GM18873 (cell line): ENCODE measurements at regions not wholly inside any gene's neighbourhood (a gene's known extent, or its start where the extent isn't known, plus 50 kb on each side); places are given as distances from the start of the nearest gene placed in this dataset.

ENCODE experiments used
- ATAC-seq: cut with Tn5 transposase; IDR thresholded peaks from one replicate; pipeline ENCODE4 v1.9.1; 2021; ENCODE audit warnings: mild to moderate bottlenecking, moderate library complexity, moderate number of reproducible peaks; ENCODE audit not compliant: unreplicated experiment, low FRiP score

- ATAC-seq, result no peak
These were observed 99.0 kb upstream of the CDH5 start for GRCh38 chr16:66267292-66268014.

- no peak for ATAC-seq
These were observed 99.8 kb upstream of the CDH5 start for GRCh38 chr16:66266436-66267291.

GRCh38 chr16:66265556-66266141, 100.8 kb upstream of the CDH5 start:
- ATAC-seq, result no peak

GRCh38 chr16:66265048-66265415, 101.5 kb upstream of the CDH5 start:
- no peak for ATAC-seq

DNA sequence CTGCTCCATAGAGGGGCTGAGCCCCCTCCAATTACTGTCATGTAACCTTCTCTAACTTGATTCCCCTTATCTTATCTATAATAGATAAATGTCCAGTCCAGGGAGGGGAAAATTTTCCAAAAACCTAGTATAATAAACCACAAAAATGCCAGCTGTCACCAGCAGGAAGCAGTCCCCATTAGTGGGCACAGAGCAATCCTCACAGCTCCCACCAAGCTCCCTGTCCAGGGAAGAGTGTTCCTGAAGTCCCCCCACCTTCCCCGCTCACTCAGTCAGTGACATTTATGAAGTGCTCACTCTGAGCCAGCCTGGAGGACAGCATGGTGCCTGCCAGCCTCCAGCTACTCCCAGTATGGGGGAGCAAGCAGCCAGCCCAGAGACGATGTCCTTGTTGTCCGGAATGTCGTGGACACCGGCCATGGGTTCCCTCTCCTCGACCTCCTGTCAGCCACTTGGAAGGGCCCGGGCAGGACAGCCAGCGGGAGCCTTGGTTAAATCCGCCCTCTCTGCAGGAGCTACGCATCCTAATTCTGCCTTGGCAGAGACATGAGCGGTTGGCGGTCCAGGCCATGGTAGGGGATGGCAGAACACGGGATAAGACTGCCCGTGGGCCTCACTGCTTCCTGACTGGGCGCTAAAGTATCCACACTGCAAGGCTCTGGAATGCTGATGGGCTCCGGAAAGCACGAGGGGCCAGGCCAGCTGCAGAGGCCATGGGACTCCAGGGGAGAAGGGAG, 102.0 kb upstream of the CDH5 start:
- no peak for ATAC-seq

DNA sequence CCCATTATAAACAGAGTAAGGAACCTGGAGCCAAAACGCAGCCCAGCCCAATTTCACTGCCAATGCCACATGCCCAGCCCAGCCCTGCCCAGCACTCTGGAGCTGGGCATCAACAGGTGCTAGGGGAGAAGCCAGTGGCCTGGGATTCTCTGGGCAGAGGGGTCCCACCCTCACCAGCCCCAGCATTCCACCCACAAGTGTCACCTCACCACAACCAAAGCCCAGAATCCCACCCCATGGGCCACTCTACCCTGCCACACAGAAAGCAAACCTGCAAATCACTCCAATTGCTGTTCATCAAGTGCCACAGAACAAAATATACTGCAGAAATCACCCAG, 102.5 kb upstream of the CDH5 start:
- ATAC-seq, result no peak

DNA sequence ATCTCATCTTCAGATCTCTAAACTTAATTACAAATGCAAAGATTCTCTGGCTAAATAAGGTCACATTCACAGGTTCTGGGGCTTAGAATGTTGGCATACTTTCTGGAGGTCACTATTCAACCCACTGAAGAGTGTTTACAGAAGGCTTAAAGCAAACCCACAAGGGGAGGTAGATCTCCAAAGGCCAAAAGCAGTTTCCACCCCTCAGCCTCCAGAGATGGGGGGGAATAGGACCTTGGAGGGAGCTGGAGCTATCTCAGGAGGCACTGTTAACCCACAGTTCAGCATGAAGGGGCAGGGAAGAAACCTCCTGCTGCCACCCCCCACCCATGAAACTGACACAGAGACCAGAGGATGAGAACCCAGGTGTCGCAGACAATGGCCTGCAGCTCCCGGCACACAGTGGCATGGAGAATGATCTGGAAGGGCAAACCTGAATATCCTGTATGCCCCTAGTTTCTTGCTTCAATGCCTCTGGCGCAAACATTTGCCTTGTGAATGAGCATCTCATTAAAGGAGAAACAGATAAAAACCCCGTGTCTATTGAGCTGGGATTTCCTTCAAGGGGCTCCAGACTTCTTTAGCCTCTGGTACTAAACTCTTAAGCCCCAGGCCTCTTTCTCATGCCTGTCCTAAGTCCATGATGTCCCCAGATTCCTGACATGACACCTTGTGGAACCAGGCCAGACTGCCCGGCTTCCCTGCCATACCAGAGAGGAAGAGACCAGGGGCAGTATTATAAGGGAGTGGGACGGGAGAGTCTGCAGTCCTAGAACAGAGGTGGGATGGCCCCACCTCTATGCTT, 103.1 kb upstream of the CDH5 start:
- ATAC-seq, result no peak

DNA sequence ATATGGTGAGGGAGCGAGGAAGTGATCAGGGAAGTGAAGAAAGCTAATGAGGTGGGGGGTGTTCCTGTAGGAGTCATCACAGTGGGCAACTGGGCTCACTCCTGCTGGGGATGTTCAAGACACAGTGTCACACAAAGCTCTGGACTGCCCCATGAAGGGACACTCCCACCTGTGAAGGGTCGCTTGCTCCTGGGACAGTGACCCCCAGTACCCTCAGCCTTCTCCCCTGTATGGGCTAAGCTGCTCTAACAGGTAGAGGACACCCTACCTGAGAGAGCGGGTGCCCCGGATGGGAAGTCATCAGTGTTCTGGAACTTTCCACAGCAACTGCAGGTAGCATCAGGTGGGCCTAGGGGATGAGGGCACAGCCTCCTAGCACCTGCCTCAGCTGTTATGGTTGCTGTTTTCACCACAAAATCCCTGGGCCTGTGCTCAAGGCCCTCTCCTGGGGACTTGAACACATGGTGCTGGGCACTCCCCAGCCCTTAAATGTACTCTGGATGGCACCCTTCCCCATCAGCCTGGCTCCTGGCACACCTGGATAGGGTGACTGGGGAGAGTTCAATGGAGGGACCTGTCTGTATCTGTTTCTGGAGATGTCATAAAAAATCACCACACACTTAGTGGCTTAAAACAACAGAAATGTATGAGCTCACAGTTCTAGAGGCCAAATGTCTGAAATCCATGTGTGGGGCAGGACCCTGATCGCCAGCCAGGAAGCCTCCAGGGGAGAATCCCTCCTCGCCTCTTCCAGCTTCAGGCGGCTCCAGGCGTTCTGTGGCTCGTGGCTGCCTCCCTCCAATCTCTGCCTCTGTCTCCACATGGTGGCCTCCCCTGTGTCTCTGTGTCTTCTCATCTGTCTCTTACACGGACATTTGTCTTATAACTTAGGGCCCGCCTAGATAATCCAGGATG, 104.0 kb upstream of the CDH5 start:
- no peak for ATAC-seq

DNA sequence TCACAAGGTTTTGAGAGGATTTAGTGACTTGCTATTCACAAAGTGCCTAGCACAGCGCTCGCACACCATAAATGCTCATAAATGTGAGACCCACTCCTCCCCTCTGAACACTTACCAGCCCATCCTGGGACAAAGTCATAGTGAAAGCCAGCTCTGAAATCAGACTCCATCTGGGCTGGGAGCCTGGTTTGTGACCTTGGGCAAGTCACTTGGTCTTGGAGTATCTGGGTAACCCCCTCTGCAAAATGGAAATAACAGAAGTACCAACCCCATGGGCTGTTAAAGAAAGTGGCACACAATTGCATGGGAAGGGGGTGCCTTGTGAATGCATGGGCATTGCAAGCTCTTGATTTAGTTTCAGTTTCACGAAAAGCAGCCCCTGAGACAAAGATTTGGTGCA, 104.7 kb upstream of the CDH5 start:
- no peak for ATAC-seq

DNA sequence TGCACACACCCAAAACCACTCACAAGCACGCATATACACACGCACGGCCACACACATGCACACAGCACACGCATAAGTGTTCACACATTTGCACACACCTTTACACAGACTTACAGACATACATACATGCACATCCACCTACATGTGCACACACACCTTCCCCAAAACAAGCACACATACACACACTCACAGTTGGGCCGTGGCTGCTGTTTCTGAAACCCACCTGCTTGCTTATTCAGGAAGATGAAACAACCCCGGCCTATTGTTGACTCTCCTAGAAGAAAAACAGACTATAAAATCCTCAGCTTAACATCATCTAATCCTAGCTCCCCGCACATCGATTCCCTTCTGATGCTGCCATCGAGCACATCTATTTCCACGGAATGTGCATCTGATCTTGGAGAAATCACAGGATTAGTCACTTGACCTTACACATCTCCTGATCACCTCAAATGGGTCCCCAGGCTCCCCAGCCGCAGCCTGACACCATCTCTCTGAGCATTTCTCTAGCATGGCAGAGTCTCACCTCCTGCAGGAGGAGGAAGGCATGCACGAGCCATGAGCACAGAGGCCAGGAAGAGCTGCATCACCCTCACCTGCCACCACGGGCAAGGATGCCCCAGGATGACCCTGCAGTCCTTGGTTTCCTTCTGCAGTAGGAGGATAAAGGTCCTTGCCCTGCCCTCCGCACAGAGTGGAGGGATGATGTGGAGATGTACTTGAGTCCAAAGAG, 105.8 kb upstream of the CDH5 start:
- ATAC-seq, result no peak

DNA sequence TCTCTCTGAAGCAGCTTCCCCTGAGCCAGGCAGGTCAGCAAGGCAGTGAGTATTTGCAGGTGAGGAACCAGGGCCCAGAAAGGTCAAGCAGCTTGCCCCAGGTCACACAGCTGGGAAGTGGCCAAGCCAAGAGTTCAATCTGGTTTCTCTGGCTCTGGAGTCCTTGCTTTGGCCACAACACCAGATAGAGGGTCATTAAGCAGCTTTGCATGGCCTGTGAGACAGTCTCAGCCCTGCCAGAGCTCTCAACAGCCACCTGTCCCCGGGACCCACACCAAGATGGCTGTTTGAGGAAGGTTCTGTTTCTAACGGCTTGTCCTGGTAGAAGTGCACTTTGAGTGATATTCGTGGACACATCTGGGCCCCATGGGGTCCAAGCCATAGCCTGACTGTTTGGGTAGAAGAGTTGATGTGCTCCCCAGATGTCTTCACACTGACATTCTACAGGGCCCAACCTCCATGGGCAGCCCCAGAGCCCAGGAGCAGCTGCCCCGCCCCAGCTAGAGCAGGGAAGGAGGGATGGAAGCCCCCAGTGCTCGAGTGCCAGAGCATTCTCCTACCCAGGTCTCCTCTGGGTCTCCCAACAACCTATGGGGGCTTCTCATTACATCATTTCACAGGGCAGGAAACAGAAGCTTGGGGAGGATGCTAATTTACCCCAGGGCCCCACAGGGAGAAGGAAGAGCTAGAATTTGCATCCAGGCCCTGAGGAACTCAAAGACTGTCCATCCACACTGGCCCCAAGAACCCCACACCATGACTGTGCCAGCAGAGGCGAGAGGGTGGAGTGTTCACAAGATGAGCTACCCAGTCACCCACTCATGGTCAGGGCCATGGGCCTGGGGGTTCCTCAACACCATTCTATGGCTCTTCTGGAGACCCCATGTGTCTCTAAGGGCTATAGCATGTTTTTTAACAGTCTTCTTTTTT, 107.3 kb upstream of the CDH5 start:
- no peak for ATAC-seq

DNA sequence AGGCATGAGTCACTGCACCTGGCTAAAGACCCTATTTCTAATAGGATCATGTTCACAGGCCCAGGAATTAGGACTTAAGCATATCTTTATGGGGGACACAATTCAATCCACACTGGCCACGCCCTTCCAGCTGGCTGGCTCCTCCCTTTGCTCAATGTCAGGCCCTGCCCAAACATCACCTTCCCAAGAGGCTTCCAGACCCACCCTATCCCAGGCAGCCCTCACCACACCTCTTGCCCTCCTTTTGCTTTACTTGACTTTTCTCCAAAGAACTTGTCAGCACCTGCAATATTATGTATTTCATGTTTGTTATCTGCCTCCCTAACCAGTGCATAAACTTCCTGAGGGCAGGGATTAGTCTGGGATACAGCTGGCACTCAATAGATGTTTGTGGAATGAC, 109.6 kb upstream of the CDH5 start:
- ATAC-seq, result no peak

- no peak for ATAC-seq
These were observed 110.8 kb upstream of the CDH5 start for GRCh38 chr16:66255647-66256046.

GRCh38 chr16:66254751-66255150, 111.7 kb upstream of the CDH5 start:
- ATAC-seq, result no peak

DNA sequence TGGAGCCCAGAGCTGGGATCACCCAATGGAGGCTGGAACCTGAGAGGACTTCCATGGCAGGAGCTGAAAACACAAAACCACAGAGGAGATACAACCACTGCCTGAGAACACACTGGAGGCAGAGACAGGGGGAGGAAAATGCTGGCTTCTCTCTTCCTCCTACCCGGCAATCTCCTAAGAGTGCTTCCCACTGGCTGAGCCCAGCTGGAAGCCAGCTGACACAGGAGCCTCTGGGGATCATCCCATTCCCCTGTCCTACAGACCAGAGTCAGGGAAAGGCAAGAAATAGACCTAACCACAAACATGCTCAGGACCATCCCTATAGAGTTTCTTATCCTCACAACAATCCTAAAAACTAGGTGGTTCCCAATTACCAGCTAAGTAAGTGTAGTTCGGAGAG, 112.4 kb upstream of the CDH5 start:
- no peak for ATAC-seq

DNA sequence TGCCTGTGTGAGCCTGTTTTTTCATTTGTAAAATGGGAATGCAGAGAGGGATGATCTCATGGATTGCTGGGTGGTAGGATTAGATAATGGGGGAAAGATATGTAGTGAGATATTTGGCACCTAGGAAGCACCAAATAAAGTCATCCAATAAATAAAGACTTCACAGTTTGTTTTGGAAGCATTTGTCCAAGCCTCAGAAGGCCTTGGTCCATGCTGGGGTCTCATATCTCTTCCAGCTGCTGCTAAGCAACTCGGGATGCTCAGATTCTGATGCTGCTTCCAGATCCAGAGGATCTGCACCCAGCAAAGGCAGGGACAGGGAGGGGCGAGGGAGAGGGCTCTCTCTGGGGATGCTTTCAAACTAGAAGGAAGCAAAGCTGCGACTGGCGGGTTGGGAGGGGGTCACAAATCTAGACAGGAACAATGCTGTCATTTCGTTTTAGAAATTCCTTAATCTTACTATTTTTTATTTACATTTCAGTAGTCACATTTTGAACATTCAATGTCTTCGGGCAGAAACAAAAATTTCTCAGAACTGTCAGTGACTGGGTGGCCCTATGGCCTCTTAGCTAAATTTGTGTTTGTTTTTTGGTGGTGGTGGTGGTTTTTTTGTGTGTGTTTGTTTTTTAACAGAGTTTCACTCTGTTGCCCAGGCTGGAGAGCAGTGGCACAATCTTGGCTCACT, 114.9 kb upstream of the CDH5 start:
- no peak for ATAC-seq
